Liver (tissue), 3 donors: ENCODE measurements at regions not wholly inside any gene's neighbourhood (a gene's known extent, or its start where the extent isn't known, plus 50 kb on each side); places are given as distances from the start of the nearest gene placed in this dataset.

Source experiments
- ATF3 ChIP-seq: IDR thresholded peaks from 2 replicates; pipeline ENCODE4 v1.6.1; 2016; ENCODE audit warnings: antibody characterized with exemption
- CTCF ChIP-seq: fragments of 150-350 bp; IDR thresholded peaks from 2 replicates; pipeline ENCODE4 v1.5.1; 2017; ENCODE audit warnings: improper control_type of control experiment, low read depth, low read length; ENCODE audit not compliant: missing input control
- GABPA ChIP-seq, 2 donors: IDR thresholded peaks in 1 of 2; conservative IDR thresholded peaks in 1 of 2; 2 replicates each; pipeline ENCODE4 v1.6.1; 2016; ENCODE audit warnings: antibody characterized with exemption in 2 of 2, mild to moderate bottlenecking in 1 of 2, moderate library complexity in 1 of 2
- RAD21 ChIP-seq, 2 donors: IDR thresholded peaks; 2 replicates each; pipeline ENCODE4 v1.6.1; 2016; ENCODE audit warnings: antibody characterized with exemption in 2 of 2, mild to moderate bottlenecking in 2 of 2
- TAF1 ChIP-seq: conservative IDR thresholded peaks from 2 replicates; pipeline ENCODE4 v1.6.1; 2016; ENCODE audit warnings: antibody characterized with exemption, mild to moderate bottlenecking
- donor health status: healthy.
- donor health status: healthy.

DNA sequence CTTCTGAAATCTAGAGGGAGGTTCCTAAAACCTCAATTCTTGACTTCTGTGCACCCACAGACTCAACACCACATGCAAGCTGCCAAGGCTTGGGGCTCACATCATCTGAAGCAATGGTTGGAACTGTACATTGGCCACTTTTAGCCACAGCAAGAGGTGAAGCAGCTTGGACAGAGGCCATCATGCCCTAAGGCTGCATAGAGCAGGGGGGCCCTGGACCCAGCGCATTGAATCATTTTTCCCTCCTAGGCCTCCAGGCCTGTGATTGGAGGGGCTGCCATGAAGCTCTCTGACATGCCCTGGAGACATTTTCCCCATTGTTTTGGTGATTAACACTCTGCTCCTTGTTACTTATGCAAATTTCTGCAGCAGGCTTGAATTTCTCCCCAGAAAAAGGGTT is 145.9 kb downstream of the C6orf118 start:
- TF ChIP-seq CTCF (no peak), TAF1 (no peak), GABPA (IDR thresholded peaks at IDR 0.05 in 1 of 2, conservative IDR thresholded peaks at IDR 0.05 in 1 of 2) (no peak), ATF3 (no peak), RAD21 (IDR thresholded peaks at IDR 0.05) (no peak)
